ENCODE measurements at regions not wholly inside any gene's neighbourhood (a gene's known extent, or its start where the extent isn't known, plus 50 kb on each side); places are given as distances from the start of the nearest gene placed in this dataset.

GRCh38 chr6:23483896-23484295, 642.1 kb upstream of the NRSN1 start:
- Histone ChIP-seq H3K27me3 (ENCODE audit: control insufficient read depth, insufficient read depth, low read length) (no peaks in the 10 kb centered on the region), H3K4me1 (ENCODE audit: control insufficient read depth, extremely low read depth, insufficient read depth, low read length) (no peaks in the 10 kb centered on the region), H3K79me2 (ENCODE audit: control insufficient read depth, insufficient read depth, low read length) (no peaks in the 10 kb centered on the region), H3K4me3 (replicated peaks in 1 of 4; ENCODE audit: control extremely low read depth in 1 of 4, insufficient read depth in 1 of 4, low read depth in 3 of 4, low read length in 4 of 4) (no peak overlapping the region), H3K9ac (ENCODE audit: insufficient read depth, low read length) (no peak overlapping the region), H3K4me2 (ENCODE audit: extremely low read depth, insufficient read depth, low read length) (no peak overlapping the region), H3K27ac (ENCODE audit: insufficient read depth, low read length) (no peak overlapping the region), H2AFZ (ENCODE audit: low read length) (no peak overlapping the region), H4K20me1 (ENCODE audit: control insufficient read depth, extremely low read depth, insufficient read depth, low read length) (no peaks in the 10 kb centered on the region), H3K9me3 (ENCODE audit: control insufficient read depth, insufficient read depth, low read depth, low read length) (no peaks in the 10 kb centered on the region), H3K36me3 (ENCODE audit: control insufficient read depth, insufficient read depth, low read length) (no peaks in the 10 kb centered on the region)
- no peak for DNase-seq (ENCODE audit: low read depth in 2 of 2)
- TF ChIP-seq, protein P1, sequence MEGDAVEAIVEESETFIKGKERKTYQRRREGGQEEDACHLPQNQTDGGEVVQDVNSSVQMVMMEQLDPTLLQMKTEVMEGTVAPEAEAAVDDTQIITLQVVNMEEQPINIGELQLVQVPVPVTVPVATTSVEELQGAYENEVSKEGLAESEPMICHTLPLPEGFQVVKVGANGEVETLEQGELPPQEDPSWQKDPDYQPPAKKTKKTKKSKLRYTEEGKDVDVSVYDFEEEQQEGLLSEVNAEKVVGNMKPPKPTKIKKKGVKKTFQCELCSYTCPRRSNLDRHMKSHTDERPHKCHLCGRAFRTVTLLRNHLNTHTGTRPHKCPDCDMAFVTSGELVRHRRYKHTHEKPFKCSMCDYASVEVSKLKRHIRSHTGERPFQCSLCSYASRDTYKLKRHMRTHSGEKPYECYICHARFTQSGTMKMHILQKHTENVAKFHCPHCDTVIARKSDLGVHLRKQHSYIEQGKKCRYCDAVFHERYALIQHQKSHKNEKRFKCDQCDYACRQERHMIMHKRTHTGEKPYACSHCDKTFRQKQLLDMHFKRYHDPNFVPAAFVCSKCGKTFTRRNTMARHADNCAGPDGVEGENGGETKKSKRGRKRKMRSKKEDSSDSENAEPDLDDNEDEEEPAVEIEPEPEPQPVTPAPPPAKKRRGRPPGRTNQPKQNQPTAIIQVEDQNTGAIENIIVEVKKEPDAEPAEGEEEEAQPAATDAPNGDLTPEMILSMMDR (conservative IDR thresholded peaks at IDR 0.05 in 1 of 2, IDR thresholded peaks at IDR 0.05 in 1 of 2; ENCODE audit: low read depth in 1 of 2, low read length in 2 of 2) = no peak
- TF ChIP-seq EZH2 (IDR thresholded peaks at IDR 0.05; ENCODE audit: low read length, missing control alignments) = no peak

- Histone ChIP-seq H3K4me2 (ENCODE audit: extremely low read depth, insufficient read depth, low read length) (no peak overlapping the region), H3K9me3 (ENCODE audit: control insufficient read depth, insufficient read depth, low read depth, low read length) (no peaks in the 10 kb centered on the region), H3K27me3 (ENCODE audit: control insufficient read depth, insufficient read depth, low read length) (no peaks in the 10 kb centered on the region), H3K36me3 (ENCODE audit: control insufficient read depth, insufficient read depth, low read length) (no peaks in the 10 kb centered on the region), H3K4me1 (ENCODE audit: control insufficient read depth, extremely low read depth, insufficient read depth, low read length) (no peaks in the 10 kb centered on the region), H3K4me3 (replicated peaks in 1 of 4; ENCODE audit: control extremely low read depth in 1 of 4, insufficient read depth in 1 of 4, low read depth in 3 of 4, low read length in 4 of 4) (no peak overlapping the region), H2AFZ (ENCODE audit: low read length) (no peak overlapping the region), H4K20me1 (ENCODE audit: control insufficient read depth, extremely low read depth, insufficient read depth, low read length) (no peaks in the 10 kb centered on the region), H3K27ac (ENCODE audit: insufficient read depth, low read length) (no peak overlapping the region), H3K79me2 (ENCODE audit: control insufficient read depth, insufficient read depth, low read length) (no peaks in the 10 kb centered on the region), H3K9ac (ENCODE audit: insufficient read depth, low read length) (no peak overlapping the region)
- no peak for DNase-seq (ENCODE audit: low read depth in 2 of 2)
- no peak for TF ChIP-seq EZH2 (IDR thresholded peaks at IDR 0.05; ENCODE audit: low read length, missing control alignments)
- TF ChIP-seq, protein P1 (conservative IDR thresholded peaks at IDR 0.05 in 1 of 2, IDR thresholded peaks at IDR 0.05 in 1 of 2; ENCODE audit: low read depth in 1 of 2, low read length in 2 of 2) = no peak
Observed at GRCh38 chr6:23494367-23494766, 631.6 kb upstream of the NRSN1 start.

DNA sequence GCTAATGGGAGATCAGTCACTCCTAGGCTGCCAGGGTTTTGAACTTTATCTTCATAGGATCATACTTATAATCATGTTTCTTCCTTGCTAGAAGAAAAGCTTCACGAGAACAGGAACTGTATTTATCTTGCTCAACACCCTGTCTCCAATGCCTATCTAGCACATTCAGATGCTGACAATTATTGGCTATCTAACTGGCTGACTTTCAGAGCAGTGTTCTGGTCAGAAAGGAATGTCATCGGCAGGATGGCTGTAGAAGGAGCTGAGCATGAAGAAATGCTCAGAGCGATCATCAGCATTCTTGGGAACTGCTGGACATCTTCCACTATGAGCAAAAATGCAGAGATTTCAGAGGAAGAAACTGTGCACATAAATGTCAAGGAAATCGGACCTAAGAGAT, 628.0 kb upstream of the NRSN1 start:
- Histone ChIP-seq H3K9me3 (ENCODE audit: control insufficient read depth, insufficient read depth, low read depth, low read length) (no peaks in the 10 kb centered on the region), H3K9ac (ENCODE audit: insufficient read depth, low read length) (no peak overlapping the region), H3K27me3 (ENCODE audit: control insufficient read depth, insufficient read depth, low read length) (no peaks in the 10 kb centered on the region), H3K4me3 (replicated peaks in 1 of 4; ENCODE audit: control extremely low read depth in 1 of 4, insufficient read depth in 1 of 4, low read depth in 3 of 4, low read length in 4 of 4) (no peak overlapping the region), H3K36me3 (ENCODE audit: control insufficient read depth, insufficient read depth, low read length) (no peaks in the 10 kb centered on the region), H4K20me1 (ENCODE audit: control insufficient read depth, extremely low read depth, insufficient read depth, low read length) (no peaks in the 10 kb centered on the region), H2AFZ (ENCODE audit: low read length) (no peak overlapping the region), H3K79me2 (ENCODE audit: control insufficient read depth, insufficient read depth, low read length) (no peaks in the 10 kb centered on the region), H3K4me2 (ENCODE audit: extremely low read depth, insufficient read depth, low read length) (no peak overlapping the region), H3K4me1 (ENCODE audit: control insufficient read depth, extremely low read depth, insufficient read depth, low read length) (no peaks in the 10 kb centered on the region), H3K27ac (ENCODE audit: insufficient read depth, low read length) (no peak overlapping the region)
- no peak for TF ChIP-seq EZH2 (IDR thresholded peaks at IDR 0.05; ENCODE audit: low read length, missing control alignments)
- TF ChIP-seq, protein P1 (conservative IDR thresholded peaks at IDR 0.05 in 1 of 2, IDR thresholded peaks at IDR 0.05 in 1 of 2; ENCODE audit: low read depth in 1 of 2, low read length in 2 of 2) = no peak
- peak; percentile 15 to 48 for DNase-seq (ENCODE audit: low read depth in 2 of 2)
